Gastroesophageal sphincter (tissue), 3 donors: ENCODE measurements at regions not wholly inside any gene's neighbourhood (a gene's known extent, or its start where the extent isn't known, plus 50 kb on each side); places are given as distances from the start of the nearest gene placed in this dataset.

Experiments
- CTCF ChIP-seq, 4 experiments: fragments of 200-600 bp in 2 of 4; fragments of 450-650 bp in 2 of 4; sonication (generic) in 1 of 4; IDR thresholded peaks; one replicate each; pipeline ENCODE4 v1.5.1; 2017 to 2019; ENCODE audit warnings: antibody characterized with exemption in 4 of 4, mild to moderate bottlenecking in 2 of 4, moderate library complexity in 2 of 4
- POLR2A ChIP-seq, 2 donors: fragments of 450-650 bp; IDR thresholded peaks; one replicate each; pipeline ENCODE4 v1.6.1; 2017; ENCODE audit warnings: antibody characterized with exemption in 2 of 2, mild to moderate bottlenecking in 2 of 2, moderate library complexity in 1 of 2

- TF ChIP-seq CTCF (IDR thresholded peaks at IDR 0.05) (no peak), POLR2A (IDR thresholded peaks at IDR 0.05) (no peak)
Measured at GRCh38 chr10:24008164-24009091, 200.5 kb upstream of the KIAA1217 start.
